HG02884 (cell line): ENCODE measurements at regions not wholly inside any gene's neighbourhood (a gene's known extent, or its start where the extent isn't known, plus 50 kb on each side); places are given as distances from the start of the nearest gene placed in this dataset.
"Not testable (repeated sequence)": the region's sequence is repeated elsewhere in the genome, so short reads cannot be mapped to it uniquely, and the experiment has no call there.

Experiments used
- ATAC-seq: cut with Tn5 transposase; IDR thresholded peaks from one replicate; pipeline ENCODE4 v1.9.1; 2021; ENCODE audit warnings: mild to moderate bottlenecking, moderate library complexity; ENCODE audit not compliant: unreplicated experiment

DNA sequence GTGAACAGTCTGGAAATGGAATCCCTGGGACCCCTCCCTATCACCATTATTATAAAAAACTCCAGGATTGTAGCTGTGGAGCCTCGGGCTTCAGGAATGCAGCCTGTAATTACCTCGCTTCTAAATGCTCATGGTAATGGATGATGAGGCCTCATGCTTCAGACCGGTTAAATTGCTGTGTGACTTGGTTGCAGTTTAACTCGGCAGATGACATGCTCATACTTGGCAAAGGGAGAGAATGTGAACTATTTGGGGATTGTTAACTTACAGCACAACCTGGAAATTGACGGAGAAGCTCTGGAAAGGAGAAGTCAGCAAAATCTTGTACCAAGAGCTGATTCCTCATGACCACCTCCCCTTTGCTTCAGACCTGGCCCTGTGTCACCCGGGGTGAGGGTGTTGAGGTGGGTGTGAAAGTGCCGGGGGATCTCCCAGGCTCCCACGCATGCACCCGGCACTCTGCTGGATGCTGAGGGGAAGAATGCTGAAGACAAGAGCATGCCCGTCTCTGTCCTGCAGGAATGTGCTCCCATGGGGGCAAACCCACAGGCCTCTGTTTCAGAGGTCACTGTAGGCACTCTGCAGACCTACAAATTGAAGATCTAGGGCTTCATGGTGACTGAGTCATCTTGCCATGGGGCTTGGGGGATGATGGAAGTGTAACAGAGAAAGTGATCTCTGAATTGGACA lies 364.8 kb downstream of the RPS6KC1 start:
- ATAC-seq: no peak

DNA sequence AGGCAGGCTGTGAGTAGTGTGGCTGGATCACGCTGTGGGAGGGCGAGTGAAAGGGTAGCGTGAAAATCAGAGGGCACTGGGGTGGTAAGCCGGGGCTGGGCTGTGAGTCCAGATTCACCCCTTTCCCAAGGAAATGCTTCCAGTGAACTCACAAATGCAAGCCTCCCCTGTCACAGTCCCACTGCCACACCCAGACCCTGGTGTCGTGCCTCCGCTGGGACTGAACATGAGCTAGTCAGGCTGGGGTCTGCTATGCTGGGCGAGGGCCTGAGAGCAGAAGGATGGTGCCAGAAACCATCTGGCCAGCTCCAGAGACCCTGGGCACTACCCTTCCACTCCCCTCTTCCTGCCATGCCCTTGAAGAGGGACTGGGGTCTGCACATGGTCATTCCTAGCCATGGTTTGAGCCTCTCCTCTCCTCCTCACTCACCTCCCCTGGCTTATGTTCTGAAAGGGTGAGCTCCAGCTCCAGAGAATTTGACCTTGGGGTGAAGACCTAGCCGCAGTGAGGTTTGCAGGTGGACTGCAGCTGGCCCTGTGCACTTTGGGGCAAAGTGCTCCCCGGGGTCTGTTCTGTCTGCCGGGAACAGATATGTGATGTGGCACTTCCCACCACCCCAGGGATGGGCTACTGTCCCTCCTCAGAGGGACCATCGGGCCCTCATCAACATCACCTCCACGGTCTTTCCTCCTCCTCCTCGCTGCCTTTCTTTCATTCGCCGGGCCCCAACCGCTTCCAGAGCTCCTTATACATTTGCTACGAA lies 365.6 kb downstream of the RPS6KC1 start:
- no peak for ATAC-seq

DNA sequence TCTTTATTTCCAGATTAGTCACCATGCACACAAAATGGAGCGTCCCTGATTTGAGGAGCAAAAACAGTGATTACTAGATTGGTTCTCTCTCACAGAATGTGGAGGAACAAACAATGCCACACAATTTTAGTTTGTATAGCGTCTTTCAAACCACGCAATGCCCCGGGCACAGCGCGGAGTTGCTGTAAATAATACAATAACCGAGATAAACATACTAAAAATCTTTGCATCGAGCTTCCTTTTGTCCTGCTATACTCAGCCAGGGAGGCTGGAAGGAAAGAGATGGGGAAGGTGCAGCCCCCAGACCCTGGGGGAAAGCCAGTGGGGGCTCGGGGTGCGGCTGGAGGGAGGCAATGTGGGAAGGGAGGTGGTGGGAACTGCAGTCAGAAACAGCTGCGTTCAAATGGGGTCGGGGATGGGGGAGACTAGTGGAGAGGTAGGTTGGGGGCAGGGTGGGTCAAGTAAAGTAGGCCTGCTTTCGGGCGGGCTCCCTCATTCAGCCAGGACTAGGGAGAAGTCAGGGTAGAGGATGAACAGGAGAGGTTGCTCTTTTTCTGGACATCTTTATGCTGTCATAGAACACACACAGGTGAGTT lies 366.3 kb downstream of the RPS6KC1 start:
- no peak for ATAC-seq

DNA sequence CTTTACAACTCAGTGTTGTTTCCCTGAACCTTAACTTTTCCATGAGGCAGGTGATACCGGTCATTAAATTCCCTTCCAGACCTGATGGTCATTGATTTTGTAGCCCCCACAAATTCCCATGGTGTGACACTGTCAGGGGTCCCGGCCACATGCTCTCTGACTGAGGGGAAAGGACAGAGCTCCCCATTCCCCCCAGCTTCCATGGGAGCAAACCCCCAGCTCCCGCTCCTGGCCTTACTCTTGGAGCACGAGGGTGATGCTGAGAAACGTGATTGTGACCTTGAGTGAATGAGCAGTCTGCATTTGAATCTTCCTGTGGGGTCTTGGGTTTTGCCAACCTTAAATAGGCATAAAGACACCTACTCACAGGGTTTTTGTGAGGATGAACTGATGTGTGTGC lies 366.8 kb downstream of the RPS6KC1 start:
- ATAC-seq: no peak

DNA sequence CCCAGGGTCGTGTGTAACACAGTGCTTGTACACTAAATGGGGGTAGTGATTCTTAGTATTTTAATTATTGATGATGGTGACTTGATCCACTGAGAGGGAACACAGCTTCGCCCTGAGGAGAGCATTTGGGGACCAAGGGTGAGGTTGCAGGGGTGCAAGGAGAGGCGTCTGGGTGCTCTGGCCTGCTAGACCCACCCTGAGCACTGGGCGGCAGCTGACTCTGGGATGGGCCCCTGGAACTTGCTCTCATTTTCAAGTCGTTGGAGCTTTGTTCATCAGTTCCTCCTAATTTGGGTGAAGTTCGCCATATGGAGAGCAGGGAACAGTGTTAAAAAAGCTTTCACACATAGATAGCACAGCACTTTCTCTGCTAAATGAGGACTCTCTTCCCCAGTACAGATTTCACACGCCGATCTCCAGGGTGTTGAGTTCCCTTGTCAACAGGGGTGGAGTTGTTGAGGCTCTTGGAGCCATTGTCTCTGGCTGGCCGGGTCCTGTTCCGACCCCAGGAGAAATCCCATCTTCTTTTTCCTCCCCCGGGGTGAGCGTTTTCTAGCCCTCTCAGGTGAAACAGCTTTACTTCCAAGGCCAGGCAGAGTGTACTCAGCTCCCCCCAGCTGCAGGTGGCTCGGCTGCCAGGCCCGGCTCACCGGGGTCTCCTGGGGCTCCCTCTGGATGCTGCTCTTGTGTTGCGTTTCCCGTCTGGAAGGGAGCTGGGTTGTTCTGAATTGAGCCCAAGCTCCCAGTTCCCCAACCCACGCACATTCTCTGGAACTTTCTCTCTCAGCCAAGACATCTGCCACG lies 367.4 kb downstream of the RPS6KC1 start:
- no peak for ATAC-seq

DNA sequence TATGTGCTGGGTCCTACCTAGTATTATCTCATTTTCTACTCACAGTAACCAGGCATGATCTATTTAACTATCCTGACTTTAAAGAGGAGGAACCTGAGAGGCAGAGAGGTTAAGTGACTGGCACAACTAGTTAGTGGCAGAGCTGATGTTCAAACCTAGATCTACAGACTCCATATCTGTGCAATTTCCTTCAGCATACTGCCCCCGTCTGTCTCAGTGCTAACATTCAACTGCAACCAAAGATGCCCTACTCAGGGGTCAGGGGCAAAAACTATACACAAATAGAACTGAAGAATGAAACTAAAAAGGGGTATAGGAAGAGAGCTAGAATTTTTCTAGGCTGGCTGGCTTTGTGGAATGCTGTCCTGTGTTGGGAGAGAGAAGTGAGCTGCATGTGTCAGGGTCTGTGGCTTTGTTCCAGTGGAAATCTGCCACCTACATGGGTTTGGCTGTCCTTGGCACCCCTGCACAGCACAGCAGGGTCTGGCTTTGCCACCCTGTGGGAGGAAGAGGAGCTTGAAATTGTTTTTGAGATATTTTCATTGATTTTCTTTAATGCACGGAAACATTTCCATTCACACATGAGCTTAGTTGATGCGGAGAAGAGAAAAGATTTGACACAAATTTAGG lies 368.5 kb downstream of the RPS6KC1 start:
- ATAC-seq: no peak

DNA sequence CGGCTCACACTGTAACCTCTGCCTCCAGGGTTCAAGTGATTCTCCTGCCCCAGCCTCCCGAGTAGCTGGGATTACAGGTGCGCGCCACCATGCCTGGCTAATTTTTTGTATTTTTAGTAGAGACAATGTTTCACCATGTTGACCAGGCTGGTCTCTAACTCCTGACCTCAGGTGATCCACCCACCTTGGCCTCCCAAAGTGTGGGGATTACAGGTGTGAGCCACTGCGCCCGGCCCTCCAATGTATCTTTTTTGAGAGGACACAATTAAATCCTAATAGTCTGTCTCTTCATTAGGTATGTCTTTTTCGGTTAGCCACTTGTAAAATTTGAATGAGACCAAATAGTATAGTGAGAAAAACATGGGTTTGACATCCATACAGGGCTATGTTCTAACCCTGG lies 370.1 kb downstream of the RPS6KC1 start:
- ATAC-seq: not testable (repeated sequence)

DNA sequence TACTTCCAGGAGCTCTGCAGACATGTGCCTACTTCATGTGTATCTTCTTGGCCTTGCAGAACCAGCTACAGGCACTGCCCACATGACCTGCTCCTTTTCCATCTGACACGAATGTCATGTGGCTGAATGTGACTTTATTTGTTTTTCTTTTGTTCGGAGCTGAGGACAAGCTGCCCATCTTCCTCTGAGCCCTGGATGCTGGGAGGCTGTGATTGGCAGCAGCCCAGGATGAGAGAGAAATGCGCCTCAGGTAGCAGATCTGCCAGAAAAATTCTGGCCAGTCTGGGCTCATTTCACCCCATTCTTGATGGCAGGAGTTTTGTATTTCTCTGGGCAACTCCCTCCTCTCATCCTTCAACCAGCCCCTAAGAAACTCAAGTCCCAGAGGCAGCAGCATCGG lies 372.0 kb downstream of the RPS6KC1 start:
- no peak for ATAC-seq

DNA sequence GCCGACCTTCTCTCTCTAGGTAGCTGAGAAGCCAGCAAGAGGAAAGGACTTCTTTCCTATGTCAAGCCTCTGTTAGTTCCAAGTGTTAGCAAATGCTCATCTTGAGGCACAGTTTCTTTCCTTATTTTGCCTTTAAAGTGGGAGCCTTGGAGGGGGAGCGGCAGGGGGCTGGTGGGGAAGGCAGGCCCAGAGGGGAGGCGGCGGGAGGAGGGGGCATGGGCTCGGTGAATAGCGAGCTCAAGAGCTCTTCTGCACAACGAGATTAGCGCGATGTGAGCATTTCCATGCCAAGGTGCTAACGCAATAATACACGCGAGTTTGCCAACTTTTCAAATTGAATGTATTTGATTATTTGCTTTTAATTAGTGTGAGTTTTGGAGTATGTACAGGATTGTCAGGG lies 372.6 kb downstream of the RPS6KC1 start:
- ATAC-seq: no peak

DNA sequence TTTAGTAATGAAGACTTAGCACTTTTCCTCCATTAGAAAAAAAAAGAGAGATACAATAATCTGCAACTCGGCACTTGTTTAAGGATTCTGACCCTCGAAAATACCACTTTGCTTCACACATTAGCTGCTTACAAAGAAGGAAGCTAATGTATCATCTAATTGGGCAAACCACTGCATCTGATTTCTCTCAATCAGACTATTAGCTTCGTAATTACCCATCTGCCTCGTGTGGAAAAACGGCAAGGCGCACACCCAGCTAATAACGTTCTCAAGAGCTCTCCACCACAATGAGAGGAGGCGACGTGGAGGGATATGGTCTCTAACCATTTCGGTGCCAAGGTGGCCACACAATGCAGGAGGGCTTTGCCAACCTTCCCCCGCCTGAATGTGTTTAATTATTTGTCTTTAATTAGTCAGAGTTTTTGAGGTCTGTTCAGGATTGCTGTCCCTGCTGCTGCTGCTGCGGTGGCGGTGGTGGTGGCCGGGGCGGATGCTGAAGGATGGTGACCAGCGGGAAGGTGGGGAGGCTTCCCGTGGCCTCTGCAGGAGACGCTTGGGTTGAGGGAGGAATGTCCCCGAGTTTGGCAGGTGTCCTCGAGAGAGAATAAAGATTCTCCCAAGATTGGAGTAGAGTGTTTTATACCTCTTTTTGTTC lies 374.5 kb downstream of the RPS6KC1 start:
- ATAC-seq: no peak

DNA sequence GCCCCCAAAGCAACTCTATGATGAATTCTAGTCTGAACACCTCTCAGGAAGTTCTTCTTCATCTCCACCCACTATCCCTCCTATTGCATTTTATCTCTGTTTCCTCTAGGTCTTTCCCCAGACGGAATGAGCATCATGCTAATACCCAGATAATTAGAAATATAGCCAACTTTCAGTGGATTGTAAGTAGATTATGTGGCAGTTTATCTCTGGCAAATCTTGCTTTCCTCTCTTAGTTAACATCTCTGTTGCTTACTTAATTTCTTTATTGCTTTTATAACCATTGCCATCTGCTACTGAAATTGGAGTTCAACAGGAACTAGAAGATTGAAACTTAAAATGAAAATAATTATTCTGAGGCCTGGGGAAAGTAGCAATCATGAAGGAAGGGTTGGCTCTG lies 378.6 kb downstream of the RPS6KC1 start:
- no peak for ATAC-seq

DNA sequence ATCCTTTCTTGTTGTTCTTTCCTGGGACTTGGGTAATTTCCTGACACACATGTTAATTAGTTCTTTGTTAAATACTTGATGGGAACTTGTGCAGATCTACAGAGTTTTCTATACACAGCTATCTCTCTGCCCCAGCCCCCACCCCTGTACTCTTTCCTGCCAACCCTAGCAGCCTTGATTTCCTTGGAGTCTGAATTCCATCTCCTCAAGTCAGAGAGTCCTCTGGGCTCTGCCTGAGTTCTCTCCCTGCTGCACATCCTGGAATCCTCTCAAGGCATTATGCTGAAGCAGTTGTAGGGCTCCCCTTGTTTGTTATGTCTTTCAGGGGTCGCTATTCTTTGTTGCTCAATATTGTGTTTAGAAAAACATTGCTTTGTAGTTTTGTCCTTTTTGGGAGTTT lies 384.7 kb downstream of the RPS6KC1 start:
- ATAC-seq: no peak

DNA sequence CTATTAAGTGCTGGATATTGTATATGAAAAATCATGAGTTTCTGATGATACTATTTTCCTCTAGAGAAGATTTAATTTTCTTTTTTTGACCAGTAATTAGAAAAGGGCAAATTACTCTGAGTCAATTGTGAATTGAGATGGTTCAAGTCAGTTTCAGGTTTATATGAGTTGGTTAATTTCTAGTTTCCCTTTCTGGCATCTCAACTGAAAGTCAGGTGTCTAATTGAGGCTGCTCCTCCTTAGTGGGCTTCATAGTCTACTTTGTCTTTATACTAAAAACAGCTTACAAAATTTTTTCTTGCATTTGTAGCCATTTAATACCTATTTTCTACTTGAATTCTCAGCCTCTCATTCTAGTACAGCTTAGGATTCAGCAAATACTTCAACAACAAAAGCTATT lies 387.3 kb downstream of the RPS6KC1 start:
- no peak for ATAC-seq

DNA sequence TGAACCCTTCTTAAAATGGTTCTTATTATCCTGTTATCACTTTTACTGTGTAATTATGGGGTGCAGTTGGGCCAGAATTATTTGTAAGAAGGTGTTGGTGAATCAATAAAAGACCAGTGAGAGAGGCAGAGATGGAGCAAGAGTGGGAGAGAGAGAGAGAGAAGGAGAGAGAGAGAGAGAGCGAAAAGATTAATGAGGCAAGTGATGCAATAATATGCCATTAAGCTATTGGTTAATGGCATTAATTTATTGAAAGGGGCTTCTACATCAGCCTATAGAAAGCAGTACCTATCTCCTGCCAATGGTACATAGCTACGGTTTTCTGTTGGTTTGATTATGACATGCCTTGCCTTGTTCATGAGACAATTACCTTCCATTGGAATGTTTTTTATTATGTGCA lies 388.7 kb downstream of the RPS6KC1 start:
- no peak for ATAC-seq

DNA sequence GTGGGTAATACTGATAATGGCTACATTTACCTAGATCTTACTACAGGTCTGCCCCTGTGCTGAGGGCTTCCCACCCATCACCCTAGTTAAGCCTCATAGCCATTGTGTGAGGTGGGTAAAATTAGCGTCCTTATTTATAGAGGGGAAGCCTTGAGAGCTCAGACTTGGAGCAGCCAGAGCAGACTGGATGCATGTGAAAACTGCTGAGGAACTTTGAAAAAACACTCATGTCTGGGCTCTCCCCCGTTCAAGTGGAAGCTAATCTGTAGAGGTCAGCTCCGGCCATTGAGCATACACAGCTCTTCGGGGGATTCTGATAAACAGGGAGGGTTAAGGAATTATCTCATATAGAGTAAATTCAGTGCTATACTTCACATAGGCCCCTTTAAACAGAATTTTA lies 389.7 kb downstream of the RPS6KC1 start:
- no peak for ATAC-seq

DNA sequence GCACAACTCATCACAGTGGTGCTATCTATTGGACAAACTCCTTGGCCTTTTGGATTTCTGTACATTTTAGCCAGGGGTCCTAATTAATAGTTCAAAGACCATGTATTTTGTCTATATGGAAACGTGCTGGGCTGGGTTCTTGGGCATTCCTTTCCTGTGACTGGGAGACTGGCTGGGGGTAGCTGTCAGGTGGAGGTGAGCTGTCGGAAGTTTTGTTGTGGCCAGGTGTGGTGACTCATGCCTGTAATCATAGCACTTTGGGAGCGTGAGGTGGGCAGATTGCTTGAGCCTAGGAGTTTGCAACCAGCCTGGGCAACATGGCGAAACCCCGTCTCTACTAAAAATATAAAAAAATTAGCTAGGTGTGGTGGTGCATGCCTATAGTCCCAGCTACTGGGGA lies 392.4 kb downstream of the RPS6KC1 start:
- ATAC-seq: no peak

DNA sequence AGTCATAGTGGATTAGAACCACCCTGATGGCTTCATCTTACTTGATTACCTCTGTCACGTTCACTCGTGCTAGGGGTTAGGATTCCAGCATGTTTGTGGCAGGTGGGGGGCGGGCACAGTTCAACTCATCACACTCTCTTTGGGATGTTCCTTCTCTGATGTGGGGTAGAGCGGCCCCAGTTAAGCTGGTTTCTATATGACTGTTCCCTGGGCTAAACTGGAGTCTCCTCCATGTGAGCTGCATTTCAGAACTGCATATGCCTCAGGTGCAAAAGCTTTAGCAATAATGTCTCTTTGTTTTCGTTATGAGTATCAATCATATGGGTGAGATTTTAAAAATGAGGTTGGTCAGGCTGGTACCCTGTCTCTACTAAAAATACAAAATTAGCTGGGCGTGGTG lies 393.2 kb downstream of the RPS6KC1 start:
- no peak for ATAC-seq

DNA sequence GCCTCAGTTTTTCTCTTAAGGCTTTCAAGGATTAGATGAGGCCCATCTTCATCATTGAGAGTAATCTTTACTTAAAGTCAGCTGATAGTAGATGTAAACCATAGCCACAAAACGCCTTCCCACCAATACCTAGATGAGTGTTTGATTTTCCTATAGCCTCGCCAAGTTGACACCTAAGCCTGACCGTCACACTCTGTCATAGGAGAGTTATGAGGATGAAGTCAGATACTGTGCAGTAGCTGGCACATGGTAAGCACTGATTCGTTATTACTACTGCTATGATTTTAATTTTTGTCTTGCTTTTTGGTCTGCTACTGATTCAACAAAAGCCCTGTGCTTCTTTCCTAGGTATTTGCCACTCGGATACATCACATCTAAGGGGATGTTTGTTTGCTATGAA lies 395.5 kb downstream of the RPS6KC1 start:
- ATAC-seq: no peak

DNA sequence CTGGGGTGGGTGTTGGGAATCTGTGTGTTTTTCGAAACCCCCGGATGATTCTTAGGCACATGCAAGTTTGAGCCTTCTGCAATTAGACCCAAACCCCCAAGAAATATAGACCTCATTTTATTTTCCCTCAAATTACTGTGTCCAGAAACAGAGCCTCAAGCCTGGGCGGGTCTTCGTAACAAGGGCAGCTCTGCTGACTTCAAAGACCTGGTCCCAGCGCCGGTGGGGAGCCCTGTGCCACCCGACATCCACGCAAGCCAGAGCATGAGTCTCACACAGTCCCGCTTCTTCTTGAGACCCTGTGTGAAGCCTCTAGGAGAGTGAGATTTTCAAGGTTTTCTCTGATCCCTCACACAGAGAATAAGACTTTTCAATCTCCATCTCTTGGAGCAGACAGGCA lies 397.3 kb downstream of the RPS6KC1 start:
- no peak for ATAC-seq

DNA sequence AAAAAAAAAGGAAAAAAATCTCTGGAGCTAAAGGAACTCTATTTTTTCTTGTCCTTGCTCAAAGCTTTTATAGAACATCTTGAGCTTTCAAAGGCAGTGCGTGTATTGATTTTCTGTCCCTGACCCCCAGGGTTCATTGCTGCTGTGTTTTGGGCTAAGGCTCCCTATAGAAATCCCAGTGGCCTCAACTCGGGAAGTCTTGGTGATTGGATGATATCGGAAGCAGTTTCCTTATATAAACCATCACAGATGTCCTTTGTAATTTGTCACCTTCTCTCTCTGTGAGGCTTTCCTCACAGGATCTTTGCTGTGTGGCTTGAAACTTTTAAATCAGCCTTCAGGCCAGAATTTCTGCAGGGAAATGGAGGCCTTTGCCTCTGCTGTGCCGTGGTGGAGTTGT lies 397.7 kb downstream of the RPS6KC1 start:
- ATAC-seq: no peak

DNA sequence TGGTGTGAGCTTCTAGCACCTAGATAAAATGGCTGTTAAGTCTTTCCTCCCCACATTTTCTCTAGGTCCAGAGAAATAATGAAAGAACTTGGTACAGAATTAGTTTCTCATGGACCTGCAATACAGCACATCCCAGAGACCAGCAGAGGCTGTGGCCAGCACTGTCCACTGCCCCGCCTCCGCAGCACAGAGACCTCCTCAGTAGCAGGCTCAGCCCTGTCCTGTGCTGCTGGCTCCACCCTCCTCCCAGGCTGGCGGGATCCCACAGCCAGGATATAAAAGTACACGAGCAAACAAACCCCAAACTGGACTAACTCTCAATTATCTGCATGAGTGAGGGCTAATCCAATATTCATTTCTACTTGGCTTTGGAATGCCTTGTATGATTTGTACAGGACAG lies 401.5 kb downstream of the RPS6KC1 start:
- no peak for ATAC-seq
